ENCODE measurements at regions not wholly inside any gene's neighbourhood (a gene's known extent, or its start where the extent isn't known, plus 50 kb on each side); places are given as distances from the start of the nearest gene placed in this dataset.
"Not testable (repeated sequence)": the region's sequence is repeated elsewhere in the genome, so short reads cannot be mapped to it uniquely, and the experiment has no call there.

- DNase-seq (ENCODE audit: low read depth): peak; percentile 2
Measured at GRCh38 chr1:105608713-105609112, 1447.8 kb upstream of the PRMT6 start.

DNA sequence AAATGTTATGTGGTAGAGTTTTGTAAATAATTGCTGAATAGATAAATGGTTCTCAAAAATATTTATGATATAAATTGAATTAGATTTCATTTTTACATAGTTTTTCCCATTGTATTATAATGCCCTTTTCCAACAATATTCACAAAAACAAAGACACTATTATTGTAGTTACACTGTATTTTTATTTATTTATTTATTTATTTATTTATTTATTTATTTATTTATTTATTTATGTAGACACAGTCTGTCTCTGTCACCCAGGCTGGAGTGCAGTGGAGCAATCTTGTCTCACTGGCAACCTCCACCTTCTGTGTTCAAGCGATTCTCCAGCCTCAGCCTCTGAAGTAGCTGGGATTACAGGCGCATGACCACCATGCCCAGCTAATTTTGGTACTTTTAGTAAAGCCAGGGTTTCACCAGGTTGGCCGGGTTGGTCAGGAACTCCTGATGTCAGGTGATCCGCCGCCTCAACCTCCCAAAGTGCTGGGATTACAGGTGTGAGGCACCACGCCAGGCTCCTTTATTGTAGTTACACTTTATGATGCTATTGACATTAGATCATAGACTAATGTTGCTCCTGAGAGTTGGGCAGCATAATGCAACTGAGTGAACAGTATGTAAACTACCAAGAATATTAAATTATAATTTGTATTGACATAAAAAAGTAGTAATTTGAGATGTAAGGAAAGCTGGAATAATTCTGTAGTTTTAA, 1430.0 kb upstream of the PRMT6 start:
- DNase-seq (ENCODE audit: low read depth): no peak

DNA sequence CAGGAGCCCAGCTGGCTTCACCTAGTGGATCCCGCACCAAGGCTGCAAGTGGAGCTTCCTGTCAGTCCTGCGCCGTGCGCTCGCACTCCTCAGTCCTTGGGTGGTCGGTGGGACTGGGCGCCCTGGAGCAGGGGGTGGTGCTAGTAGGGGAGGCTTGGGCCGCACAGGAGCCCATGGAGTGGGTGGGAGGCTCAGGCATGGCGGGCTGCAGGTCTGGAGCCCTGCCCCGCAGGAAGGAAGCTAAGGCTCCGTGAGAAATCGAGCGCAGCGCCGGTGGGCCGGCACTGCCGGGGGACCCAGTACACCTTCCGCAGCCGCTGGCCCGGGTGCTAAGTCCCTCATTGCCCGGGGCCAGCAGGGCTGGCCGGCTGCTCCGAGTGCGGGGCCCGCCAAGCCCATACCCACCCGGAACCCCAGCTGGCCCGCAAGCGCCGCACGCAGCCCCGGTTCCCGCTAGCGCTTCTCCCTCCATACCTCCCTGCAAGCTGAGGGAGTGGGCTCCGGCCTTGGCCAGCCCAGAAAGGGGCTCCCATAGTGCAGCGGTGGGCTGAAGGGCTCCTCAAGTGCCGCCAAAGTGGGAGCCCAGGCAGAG, 1425.2 kb upstream of the PRMT6 start:
- DNase-seq (ENCODE audit: low read depth): not testable (repeated sequence)

GRCh38 chr1:105632342-105633196, 1423.9 kb upstream of the PRMT6 start:
- no peak for DNase-seq (ENCODE audit: low read depth)

DNA sequence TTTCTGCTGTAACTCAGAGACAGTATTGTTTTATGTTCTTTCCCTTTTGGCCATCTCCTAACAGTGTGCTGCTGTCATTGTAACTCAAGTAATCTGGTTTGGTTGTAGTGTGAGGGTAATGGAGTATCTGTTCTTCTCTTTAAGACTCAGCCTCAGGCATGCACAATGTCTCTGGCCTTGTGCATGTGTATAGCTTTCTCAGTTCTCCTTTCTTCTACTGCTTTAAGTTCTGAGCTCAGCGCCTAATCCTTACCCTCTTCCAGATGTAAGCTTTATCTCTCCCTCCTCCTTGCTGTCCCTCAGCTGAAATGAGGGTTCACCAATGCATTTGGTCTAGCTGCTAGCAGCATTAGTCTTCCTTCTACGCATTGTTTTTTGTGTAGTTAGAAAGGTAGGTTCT, 1420.4 kb upstream of the PRMT6 start:
- DNase-seq (ENCODE audit: low read depth): no peak

DNA sequence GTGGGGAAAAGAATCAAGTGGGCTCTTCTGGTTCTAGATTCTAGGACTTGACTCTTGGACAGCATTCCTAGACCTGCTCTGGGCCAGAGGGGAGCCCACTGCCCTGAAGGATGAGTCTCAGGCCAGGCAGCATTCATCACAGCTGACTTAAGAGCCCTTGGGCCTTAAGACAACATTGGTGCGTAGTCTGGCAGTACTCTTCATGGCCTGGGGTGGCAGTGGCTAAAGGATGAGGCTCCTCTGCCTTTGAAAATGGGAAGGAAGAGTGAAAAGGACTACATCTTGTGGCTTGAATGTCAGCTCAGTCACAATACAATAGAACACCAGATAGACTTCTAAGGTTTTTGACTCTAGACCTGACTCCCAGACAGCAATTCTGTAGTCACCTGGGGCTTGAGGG, 1415.1 kb upstream of the PRMT6 start:
- no peak for DNase-seq (ENCODE audit: low read depth)

DNA sequence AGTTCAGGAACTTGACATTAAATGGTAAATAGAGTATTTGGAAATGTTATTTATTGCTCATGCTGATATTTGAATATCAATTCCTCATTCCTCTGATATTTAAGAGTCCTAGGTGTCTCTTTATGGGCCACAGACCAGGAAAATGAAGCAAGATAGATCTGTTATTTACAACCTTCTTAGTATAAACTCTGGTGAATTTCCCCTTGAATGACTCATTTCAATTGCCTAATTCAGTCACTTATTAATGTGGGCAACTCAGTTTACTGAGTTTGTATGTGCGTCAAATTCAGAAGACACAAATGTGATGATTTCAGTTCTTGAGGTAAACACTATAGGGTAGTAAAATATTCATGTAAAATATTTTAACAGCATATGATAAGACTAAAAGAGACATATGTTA, 1404.4 kb upstream of the PRMT6 start:
- DNase-seq (ENCODE audit: low read depth): no peak

DNA sequence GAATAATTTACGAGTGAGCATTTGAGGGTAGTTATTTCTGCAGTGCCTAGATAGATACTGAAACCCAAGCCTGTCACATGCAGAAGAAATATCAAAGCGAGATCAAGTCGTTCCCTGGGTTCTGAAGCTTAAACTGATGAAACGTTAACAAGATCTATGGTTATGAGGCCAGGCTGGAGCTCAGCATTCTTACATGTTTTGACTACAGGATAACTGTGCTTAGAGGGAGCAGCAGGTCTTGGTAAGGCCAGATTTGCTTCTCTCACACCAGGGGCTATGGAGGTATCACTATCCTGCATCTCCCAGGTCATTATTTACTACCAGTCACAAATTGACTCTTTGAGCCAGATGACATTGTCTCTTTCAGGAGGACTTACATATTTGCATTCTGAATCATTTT, 1401.4 kb upstream of the PRMT6 start:
- DNase-seq (ENCODE audit: low read depth): no peak

DNA sequence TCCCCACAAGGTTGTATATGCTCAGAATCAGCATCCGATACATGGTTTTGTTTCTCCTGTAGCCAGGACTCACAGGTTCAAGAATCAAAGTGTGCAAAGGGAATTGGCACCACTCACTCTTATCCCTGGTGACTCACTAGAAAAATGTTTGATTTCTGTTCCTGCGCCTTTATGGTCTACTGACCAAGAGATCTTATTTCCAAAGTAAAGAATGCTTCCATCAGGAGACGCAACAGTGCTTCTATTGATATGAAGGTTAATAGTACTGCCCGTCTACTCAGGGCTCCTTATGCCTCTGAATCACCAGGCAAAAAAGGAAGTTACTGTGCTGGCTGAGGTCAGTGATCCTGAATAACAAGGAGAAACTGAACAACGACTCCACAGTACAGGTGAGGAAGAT, 1392.0 kb upstream of the PRMT6 start:
- DNase-seq (ENCODE audit: low read depth): no peak

DNA sequence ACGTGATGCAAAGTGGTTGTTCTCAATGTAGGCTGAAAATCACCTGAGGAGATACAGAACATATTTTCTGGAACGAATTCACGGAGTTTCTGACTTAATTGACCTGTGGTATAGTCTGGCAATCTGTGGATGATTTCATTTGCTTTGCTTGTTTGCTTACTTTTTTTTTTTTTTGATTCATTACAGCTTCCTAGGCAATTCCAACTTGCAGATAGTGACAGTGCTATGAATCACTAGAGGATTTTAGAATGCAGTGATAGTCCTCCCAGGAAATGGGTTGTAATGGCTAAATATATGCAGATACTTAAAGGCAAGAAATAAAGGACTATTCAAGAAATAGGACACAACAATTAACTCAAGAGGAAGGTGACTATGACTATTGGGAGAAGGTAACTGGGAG, 1378.1 kb upstream of the PRMT6 start:
- no peak for DNase-seq (ENCODE audit: low read depth)

DNA sequence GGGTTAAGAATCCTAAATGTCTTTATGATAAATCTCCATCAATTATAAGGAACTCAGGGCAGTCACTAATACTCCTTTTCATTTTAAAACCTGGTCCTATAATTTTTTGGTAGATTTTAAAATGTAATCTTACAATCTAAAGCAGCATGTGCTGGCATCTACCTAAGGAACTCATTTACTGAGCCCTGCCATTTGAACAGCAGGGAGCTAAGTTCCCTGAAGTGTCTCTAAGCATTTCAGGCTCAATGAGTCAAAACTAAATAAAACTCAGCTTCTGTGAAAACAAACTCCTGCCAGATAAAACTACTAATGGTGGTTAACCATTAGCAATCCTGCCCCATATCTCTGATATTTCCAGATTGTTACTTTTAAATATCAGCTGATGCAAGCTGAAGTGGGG, 1371.8 kb upstream of the PRMT6 start:
- no peak for DNase-seq (ENCODE audit: low read depth)

GRCh38 chr1:105686026-105686425, 1370.4 kb upstream of the PRMT6 start:
- no peak for DNase-seq (ENCODE audit: low read depth)

- DNase-seq (ENCODE audit: low read depth): no peak
Measured at GRCh38 chr1:105686874-105687690, 1369.4 kb upstream of the PRMT6 start.

DNA sequence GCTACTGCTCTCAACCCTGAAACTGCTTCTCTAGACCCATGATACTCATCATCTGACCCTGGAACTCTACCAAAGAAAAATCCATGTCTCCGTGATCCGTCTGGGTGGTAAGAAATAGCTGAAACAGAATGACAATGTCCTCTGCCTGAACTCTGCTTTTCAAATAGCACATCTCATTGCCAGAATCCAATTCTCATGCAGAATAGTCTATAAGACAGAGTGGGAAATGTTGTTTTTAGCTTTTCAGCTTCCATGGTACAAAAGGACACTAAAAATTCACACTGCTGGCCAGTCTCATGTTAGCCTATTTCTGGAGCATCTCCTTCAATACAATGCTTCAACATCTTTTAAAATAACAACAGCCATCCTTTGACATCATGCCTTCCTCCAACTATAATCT, 1355.8 kb upstream of the PRMT6 start:
- no peak for DNase-seq (ENCODE audit: low read depth)

- no peak for DNase-seq (ENCODE audit: low read depth)
Measured at GRCh38 chr1:105724286-105724685, 1332.2 kb upstream of the PRMT6 start.

DNA sequence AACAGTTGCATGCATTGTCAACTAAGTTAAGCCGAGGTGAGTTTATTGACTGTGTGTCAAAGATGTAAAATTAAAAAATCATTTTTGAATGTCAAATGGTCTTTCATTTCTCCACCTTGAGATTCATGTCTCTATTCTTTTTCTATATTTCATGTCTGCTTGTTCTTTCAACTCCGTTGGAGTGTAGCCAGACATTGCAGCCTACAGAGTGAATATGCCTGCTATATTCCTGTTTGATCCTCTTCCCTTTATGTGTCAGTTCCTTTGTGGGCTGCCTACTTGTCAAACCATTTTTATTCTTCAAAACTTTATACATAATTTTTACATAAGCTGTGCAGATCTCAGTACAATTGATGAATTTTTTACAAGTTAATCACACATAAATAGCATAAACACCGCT, 1325.8 kb upstream of the PRMT6 start:
- no peak for DNase-seq (ENCODE audit: low read depth)

DNA sequence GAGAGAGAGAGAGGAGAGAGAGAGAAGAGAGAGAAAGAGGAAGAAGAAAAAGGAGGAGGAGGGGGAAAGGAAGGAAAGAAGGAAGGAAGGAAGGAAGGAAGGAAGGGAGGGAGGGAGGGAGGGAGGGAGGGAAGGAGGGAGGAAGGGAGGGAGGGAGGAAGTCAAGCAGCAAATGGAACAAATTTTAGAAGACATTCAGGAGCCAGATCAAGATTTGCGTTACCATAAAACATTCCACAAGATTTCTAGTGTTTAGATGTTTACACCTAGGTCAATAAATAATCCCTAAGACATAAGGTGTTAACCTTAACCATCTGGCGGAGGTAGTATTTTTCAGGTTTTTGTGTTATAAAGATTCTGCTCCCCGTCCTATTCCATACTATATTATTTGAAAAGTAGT, 1320.1 kb upstream of the PRMT6 start:
- DNase-seq (ENCODE audit: low read depth): no peak

- no peak for DNase-seq (ENCODE audit: low read depth)
Measured at GRCh38 chr1:105779727-105780126, 1276.7 kb upstream of the PRMT6 start.

DNA sequence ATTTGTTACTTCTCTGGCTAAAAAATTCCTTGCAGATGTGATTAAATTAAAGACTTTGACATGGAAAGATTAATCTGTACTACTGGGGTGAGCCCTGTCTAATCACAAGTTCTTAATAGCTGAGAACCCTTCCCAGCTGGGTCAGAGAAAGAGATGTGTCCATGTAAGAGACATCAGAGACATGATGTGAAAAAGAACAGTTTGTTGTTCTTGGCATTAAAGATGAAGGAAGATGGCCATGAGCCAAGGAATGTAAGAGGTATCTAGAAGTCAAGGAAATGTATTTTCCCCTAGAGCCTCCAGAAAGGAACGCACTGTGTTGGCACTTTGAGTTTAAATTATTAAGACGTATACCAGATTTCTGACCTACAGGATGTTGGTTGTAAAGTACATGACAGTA, 1271.5 kb upstream of the PRMT6 start:
- DNase-seq (ENCODE audit: low read depth): peak; percentile 15

DNA sequence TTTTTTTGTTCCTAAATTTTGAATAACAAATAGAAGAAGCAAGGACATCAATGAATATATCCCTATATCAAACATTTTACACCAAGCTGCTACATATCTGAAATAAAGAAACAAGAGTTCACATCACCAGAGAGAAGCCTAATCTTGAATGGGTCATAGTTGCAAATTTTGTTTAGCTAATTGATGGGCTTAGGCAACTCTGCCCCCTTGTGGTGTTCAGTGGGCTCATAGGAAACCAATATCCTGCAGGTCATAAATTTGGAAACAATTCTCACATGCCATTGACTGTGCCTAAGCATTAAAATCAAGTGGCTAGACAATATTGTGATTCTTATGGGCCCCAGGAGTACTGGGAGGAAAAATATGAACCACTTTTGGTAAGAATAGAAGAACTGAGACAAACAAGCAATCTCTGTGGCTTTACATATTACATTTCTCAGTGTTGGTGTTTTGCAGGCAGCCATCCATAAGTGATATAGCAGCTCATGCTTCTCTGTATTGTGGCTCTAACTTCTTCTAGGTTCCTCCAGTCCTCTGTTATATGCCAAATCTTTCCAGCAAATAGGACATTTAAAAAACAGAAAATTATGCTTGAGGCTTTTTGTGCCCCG, 1262.8 kb upstream of the PRMT6 start:
- DNase-seq (ENCODE audit: low read depth): no peak

DNA sequence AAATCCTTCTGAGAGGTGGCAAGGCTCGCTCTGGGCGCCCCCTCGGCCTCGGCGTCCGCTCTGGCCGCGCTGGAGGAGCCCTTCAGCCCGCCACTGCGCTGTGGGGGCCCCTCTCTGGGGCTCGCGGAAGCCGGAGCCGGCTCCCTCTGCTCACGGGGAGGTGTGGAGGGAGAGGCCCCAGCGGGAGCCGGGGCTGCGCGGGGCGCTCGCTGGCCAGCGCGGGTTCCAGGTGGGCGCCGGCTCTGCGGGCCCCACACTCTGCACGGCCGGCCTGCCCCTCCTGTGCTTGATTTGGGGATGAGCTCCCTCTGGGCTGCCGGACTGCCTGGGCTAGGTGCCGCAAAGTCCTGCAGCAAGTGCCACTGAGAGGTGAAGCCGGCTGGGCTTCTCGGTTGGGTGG, 1260.7 kb upstream of the PRMT6 start:
- no peak for DNase-seq (ENCODE audit: low read depth)

GRCh38 chr1:105830571-105831146, 1225.8 kb upstream of the PRMT6 start:
- no peak for DNase-seq (ENCODE audit: low read depth)

All from non-pigmented ciliary epithelial cell (primary cell).